SK-N-SH treated with all-trans-retinoic acid at 6 μM for 48 hours (cell line): ENCODE measurements at regions not wholly inside any gene's neighbourhood (a gene's known extent, or its start where the extent isn't known, plus 50 kb on each side); places are given as distances from the start of the nearest gene placed in this dataset.
"Not testable (repeated sequence)": the region's sequence is repeated elsewhere in the genome, so short reads cannot be mapped to it uniquely, and the experiment has no call there.

Experiments used
- ATAC-seq: fragments of 200-7000 bp; cut with Tn5 transposase; 3 replicates; pipeline ENCODE4 v1.9.1; 2020; ENCODE audit warnings: mild to moderate bottlenecking, moderate library complexity
- ARNTL ChIP-seq: fragments of 450-650 bp; formaldehyde crosslinking; IDR thresholded peaks from 2 replicates; pipeline ENCODE4 v1.5.0; 2020; ENCODE audit warnings: low read depth, mild to moderate bottlenecking, moderate library complexity, borderline replicate concordance
- BACH2 ChIP-seq: fragments of 250-450 bp; sonication (Bioruptor Pico); IDR thresholded peaks from 2 replicates; pipeline ENCODE4 v1.9.0; 2021; ENCODE audit warnings: mild to moderate bottlenecking, borderline replicate concordance
- CREB5 ChIP-seq: fragments of 250-450 bp; sonication (Bioruptor Pico); IDR thresholded peaks from 2 replicates; pipeline ENCODE4 v1.5.1; 2020; ENCODE audit warnings: low read depth, mild to moderate bottlenecking, moderate library complexity
- CSDC2 ChIP-seq: fragments of 250-450 bp; sonication (Bioruptor Pico); IDR thresholded peaks from 2 replicates; pipeline ENCODE4 v1.5.0; 2020; ENCODE audit warnings: mild to moderate bottlenecking, moderate library complexity
- GLIS3 ChIP-seq: fragments of 250-450 bp; sonication (Bioruptor Pico); IDR thresholded peaks from 2 replicates; pipeline ENCODE4 v1.5.0; 2020; ENCODE audit warnings: mild to moderate bottlenecking, moderate library complexity
- ISL1 ChIP-seq: fragments of 250-450 bp; sonication (Bioruptor Pico); IDR thresholded peaks from 2 replicates; pipeline ENCODE4 v2.1.2; 2022; ENCODE audit warnings: mild to moderate bottlenecking, moderate library complexity
- OSR1 ChIP-seq: fragments of 250-450 bp; sonication (Bioruptor Pico); IDR thresholded peaks from 2 replicates; pipeline ENCODE4 v1.8.0; 2022; ENCODE audit warnings: moderate library complexity, mild to moderate bottlenecking, inconsistent platforms
- PATZ1 ChIP-seq: fragments of 250-450 bp; sonication (Bioruptor Pico); IDR thresholded peaks from 2 replicates; pipeline ENCODE4 v1.8.0; 2020; ENCODE audit warnings: mild to moderate bottlenecking, moderate library complexity, borderline replicate concordance
- POU6F1 ChIP-seq: fragments of 250-450 bp; sonication (Bioruptor Pico); IDR thresholded peaks from 2 replicates; pipeline ENCODE4 v1.8.0; 2021; ENCODE audit warnings: low read depth, mild to moderate bottlenecking, moderate library complexity, borderline replicate concordance
- PPARA ChIP-seq: fragments of 250-450 bp; sonication (Bioruptor Pico); IDR thresholded peaks from 2 replicates; pipeline ENCODE4 v1.5.0; 2020; ENCODE audit warnings: mild to moderate bottlenecking, borderline replicate concordance
- RARB ChIP-seq: fragments of 250-450 bp; sonication (Bioruptor Pico); IDR thresholded peaks from 2 replicates; pipeline ENCODE4 v1.8.0; 2021; ENCODE audit warnings: mild to moderate bottlenecking, moderate library complexity
- TCF4 ChIP-seq: fragments of 250-450 bp; sonication (Bioruptor Pico); IDR thresholded peaks from 2 replicates; pipeline ENCODE4 v1.8.0; 2021; ENCODE audit warnings: mild to moderate bottlenecking, moderate library complexity, borderline replicate concordance
- TOX ChIP-seq: fragments of 250-450 bp; sonication (Bioruptor Pico); IDR thresholded peaks from 2 replicates; pipeline ENCODE4 v1.8.0; 2021; ENCODE audit warnings: mild to moderate bottlenecking, moderate library complexity, borderline replicate concordance
- TSHZ2 ChIP-seq: fragments of 250-450 bp; sonication (Bioruptor Pico); IDR thresholded peaks from 2 replicates; pipeline ENCODE4 v1.5.0; 2020; ENCODE audit warnings: mild to moderate bottlenecking, moderate library complexity
- ZFP30 ChIP-seq: fragments of 450-650 bp; formaldehyde crosslinking; IDR thresholded peaks from 2 replicates; pipeline ENCODE4 v1.5.0; 2022; ENCODE audit warnings: mild to moderate bottlenecking, moderate library complexity
- ZNF565 ChIP-seq: fragments of 450-650 bp; formaldehyde crosslinking; conservative IDR thresholded peaks from 2 replicates; pipeline ENCODE4 v1.5.0; 2020; ENCODE audit warnings: low read depth, mild to moderate bottlenecking, moderate library complexity
- ZNF70 ChIP-seq: fragments of 450-650 bp; formaldehyde crosslinking; IDR thresholded peaks from 2 replicates; pipeline ENCODE4 v1.5.0; 2020; ENCODE audit warnings: mild to moderate bottlenecking, moderate library complexity
- ZNF8 ChIP-seq: fragments of 450-650 bp; formaldehyde crosslinking; IDR thresholded peaks from 2 replicates; pipeline ENCODE4 v1.5.0; 2020; ENCODE audit warnings: mild to moderate bottlenecking, moderate library complexity

GRCh38 chr6:76764057-76764456, 691.6 kb upstream of the IMPG1 start:
- ATAC-seq = no peak

GRCh38 chr6:76752841-76753240, 680.4 kb upstream of the IMPG1 start:
- ATAC-seq = no peak
- TF ChIP-seq CREB5 (CRISPR knock-in tag) (no peak), ZNF565 (no peak), ARNTL (CRISPR knock-in tag) (no peak), ISL1 (no peak), PPARA (CRISPR knock-in tag) (no peak), ZNF8 (CRISPR knock-in tag) (no peak), TSHZ2 (no peak), ZNF70 (CRISPR knock-in tag) (no peak), ZFP30 (no peak), TCF4 (no peak), TOX (CRISPR knock-in tag) (no peak)

More at GRCh38 chr6:76764057-76764456, 691.6 kb upstream of the IMPG1 start:
- TF ChIP-seq CREB5 (CRISPR knock-in tag) (no peak), CSDC2 (CRISPR knock-in tag) (no peak), OSR1 (CRISPR knock-in tag) (no peak), RARB (CRISPR knock-in tag) (no peak), POU6F1 (CRISPR knock-in tag) (no peak), PATZ1 (CRISPR knock-in tag) (no peak), BACH2 (CRISPR knock-in tag) (no peak), GLIS3 (CRISPR knock-in tag) (no peak), TSHZ2 (no peak), TCF4 (no peak), ZFP30 (no peak), TOX (CRISPR knock-in tag) (no peak), ZNF8 (CRISPR knock-in tag) (no peak), ZNF70 (CRISPR knock-in tag) (no peak), ISL1 (no peak)

GRCh38 chr6:76745388-76745787, 672.9 kb upstream of the IMPG1 start:
- not testable (repeated sequence) for ATAC-seq

GRCh38 chr6:76744151-76744720, 671.8 kb upstream of the IMPG1 start:
- not testable (repeated sequence) for ATAC-seq
